Fibroblast of the aortic adventitia (primary cell): ENCODE measurements at regions not wholly inside any gene's neighbourhood (a gene's known extent, or its start where the extent isn't known, plus 50 kb on each side); places are given as distances from the start of the nearest gene placed in this dataset.
"Not testable (repeated sequence)": the region's sequence is repeated elsewhere in the genome, so short reads cannot be mapped to it uniquely, and the experiment has no call there.

Experiments
- DNase-seq: peaks from one replicate; pipeline ENCODE4 v3.0.0-alpha.2; 2010; ENCODE audit warnings: low read depth
- H3K4me3 ChIP-seq: 2 replicates; pipeline ENCODE4 v1.5.1; 2011; ENCODE audit warnings: low read depth, mild to moderate bottlenecking, control low read depth, low read length, moderate library complexity
- TF ChIP-seq, protein P1 (sequence below): IDR thresholded peaks from 2 replicates; pipeline ENCODE4 v1.5.1; 2011; ENCODE audit warnings: mild to moderate bottlenecking, low read length, control low read depth, inconsistent platforms; ENCODE audit not compliant: insufficient read depth

- TF ChIP-seq, protein P1, sequence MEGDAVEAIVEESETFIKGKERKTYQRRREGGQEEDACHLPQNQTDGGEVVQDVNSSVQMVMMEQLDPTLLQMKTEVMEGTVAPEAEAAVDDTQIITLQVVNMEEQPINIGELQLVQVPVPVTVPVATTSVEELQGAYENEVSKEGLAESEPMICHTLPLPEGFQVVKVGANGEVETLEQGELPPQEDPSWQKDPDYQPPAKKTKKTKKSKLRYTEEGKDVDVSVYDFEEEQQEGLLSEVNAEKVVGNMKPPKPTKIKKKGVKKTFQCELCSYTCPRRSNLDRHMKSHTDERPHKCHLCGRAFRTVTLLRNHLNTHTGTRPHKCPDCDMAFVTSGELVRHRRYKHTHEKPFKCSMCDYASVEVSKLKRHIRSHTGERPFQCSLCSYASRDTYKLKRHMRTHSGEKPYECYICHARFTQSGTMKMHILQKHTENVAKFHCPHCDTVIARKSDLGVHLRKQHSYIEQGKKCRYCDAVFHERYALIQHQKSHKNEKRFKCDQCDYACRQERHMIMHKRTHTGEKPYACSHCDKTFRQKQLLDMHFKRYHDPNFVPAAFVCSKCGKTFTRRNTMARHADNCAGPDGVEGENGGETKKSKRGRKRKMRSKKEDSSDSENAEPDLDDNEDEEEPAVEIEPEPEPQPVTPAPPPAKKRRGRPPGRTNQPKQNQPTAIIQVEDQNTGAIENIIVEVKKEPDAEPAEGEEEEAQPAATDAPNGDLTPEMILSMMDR: no peak
Measured at GRCh38 chr11:31955838-31956237, 135.0 kb upstream of the RCN1 start.

DNA sequence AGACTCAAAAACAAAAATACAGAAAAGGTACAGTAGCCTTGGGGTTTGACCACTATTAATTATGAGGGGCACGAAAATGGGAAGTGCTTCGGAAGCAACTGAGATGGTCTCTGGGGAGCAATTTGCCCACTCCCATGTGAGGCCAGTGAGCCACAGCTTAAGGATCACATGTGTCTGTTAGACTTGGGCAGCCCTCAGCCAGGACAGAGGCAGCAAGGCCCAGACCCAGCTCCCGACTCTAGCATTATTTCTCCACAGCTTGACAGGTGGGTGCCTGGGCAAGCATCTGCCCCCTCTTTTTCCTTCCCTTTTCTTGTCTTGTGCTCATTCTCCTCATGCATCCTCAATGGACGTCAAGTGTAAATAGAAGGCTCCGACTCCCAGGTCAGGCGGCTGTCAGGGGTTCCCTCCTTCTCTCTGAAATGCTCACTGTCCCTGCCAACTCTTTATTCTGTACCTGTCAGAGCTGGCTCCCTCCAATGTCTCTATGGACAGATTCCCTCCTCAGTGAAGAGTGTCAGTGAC, 137.0 kb upstream of the RCN1 start:
- TF ChIP-seq, protein P1: no peak
- no peak overlapping the region for H3K4me3 ChIP-seq
- DNase-seq: no peak

More at GRCh38 chr11:31955838-31956237, 135.0 kb upstream of the RCN1 start:
- H3K4me3 ChIP-seq: no peak overlapping the region
- no peak for DNase-seq

- DNase-seq, H3K4me3 ChIP-seq: not testable (repeated sequence)
Measured at GRCh38 chr11:31949733-31950200, 138.6 kb upstream of the PAX6 start.

DNA sequence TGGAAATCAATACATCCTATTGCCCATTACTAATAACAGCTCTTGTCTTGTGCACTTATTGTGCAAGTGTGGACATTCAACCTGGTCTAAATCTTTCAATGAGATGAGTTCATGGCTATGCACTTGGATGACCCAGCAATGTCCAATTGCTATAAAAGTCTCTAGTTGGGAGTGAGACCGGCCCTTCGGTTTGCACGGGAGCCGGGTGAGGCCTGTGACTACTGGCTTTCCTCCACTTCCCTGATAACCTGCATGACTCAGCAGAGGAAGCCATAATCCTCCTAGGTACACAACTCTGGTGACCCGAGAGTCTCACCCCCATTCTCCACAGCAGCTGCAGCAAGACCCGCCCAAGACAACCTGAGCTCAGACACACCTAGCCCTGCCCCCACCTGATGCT, 135.9 kb upstream of the PAX6 start:
- TF ChIP-seq, protein P1: no peak
- no peak for DNase-seq
- no peak overlapping the region for H3K4me3 ChIP-seq

DNA sequence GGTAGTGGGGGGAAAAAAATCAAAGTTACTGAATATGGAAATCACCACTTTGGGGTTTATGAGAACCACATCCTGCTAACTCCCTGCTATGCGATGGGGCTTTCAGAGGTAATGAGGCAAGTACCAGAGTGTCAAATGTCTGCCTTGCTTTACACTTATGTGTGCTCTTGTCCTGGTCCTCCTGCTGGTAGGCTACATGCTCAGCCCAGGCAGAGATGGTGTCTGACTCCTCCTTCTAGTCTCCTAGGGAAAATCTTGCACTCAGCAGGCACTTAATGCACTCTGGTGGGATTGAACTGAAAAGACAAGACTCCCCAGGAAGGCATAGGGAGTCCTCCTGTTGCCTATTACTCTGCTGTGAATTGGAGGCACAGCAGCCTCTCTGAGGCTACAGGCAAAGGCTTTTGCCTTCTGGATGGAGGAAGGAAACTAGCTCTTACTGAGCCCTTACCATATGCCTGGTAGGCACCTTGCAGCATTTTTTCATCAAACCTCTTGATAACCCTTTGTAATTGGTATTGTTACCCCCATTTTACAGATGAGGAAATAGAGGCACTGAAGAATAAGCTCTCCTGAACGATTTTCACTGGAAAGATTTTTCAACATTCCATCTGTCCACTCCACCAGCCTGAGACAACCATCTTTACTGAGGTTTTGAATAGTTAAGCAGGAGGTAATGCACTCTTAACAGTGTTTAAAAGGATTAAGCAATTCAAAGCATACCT, 132.1 kb upstream of the PAX6 start:
- TF ChIP-seq, protein P1: no peak
- DNase-seq: no peak
- H3K4me3 ChIP-seq: no peak overlapping the region

DNA sequence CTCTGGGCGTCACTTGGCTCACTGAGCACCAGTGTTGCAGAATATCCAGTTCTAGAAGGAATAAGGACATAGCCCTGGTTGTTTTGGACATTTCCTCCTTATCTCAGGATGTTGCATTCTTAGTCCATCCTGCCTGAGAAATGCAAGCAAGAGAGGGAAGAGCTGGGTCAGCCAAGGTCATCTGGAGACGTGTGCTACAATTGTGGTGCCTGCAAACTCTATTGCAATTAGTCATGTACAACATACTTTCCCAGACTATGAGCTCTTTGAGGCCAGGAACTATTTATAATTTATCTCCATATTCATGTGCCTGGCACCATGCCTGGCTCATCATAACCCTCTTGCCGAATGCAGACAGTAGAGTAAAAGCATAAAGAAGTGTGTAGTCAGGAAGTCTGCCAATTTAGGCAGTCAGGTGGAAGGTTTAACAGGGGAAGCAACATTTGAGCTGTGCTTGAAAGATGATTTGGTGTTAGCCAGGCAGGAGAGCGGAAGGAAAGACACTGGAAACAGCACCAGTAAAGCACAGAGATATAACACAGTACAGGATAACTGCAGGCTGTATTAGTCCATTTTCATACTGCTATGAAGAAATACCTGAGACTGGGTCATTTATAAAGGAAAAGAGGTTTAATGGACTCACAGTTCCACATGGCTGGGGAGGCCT, 129.4 kb upstream of the PAX6 start:
- H3K4me3 ChIP-seq: no peak overlapping the region
- peak; percentile 61 for DNase-seq

GRCh38 chr11:31939004-31939403, 127.9 kb upstream of the PAX6 start:
- no peak overlapping the region for H3K4me3 ChIP-seq
- TF ChIP-seq, protein P1: no peak
- no peak for DNase-seq

More for the DNA sequence above, 129.4 kb upstream of the PAX6 start:
- TF ChIP-seq, protein P1: no peak
